ENCODE measurements at regions not wholly inside any gene's neighbourhood (a gene's known extent, or its start where the extent isn't known, plus 50 kb on each side); places are given as distances from the start of the nearest gene placed in this dataset.

DNA sequence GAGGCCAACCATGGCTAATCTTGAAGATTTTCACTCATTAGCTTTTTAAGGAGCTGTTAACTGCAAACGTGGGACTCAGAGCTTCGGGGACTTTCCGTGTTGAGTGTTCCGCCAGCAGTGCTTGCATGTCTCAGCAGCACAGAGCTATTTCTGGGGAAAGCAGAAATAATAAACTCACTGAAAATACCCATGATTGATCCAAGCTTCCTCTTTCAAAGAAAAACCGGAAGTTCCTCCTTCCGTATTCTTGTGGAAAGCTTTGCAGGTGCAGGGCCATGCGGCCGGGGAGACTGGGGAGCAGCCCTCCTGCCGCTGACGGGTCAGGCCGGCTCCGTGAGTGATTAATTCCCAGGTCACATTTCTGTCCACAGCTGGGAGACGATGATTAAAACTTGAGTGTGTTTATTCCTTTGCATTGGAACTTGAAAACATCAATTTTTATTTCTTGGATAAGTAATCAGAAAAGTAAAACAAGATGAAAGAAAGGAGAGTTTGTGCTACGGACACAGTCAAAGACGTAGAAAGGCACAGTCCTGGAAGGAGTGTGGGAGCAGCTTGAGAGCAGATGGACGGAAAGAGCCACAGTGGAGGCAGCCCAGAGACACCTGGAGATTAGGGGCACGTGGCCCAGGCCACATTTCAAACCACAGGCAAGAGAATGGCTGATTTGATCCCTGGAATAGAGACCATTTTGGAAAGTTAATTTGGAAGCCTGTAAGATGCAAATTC lies 54.2 kb upstream of the CTDP1 start:
- DNase-seq: no peak
- Mint-ChIP-seq H3K4me3 (no peak overlapping the region), H3K4me1 (peaks cover 8% of the 10 kb centered on the region), H3K9me3 (no peaks in the 10 kb centered on the region), H3K27me3 (peaks cover 29% of the 10 kb centered on the region), H3K36me3 (no peaks in the 10 kb centered on the region), H3K27ac (no peak overlapping the region)
- CTCF ChIA-PET: interaction anchor here (1.1 to 2.0 kb wide), 2 partner anchors 40 to 245 kb away, joined by 3 to 6 read pairs; no protein-coding TSS in a partner anchor

DNA sequence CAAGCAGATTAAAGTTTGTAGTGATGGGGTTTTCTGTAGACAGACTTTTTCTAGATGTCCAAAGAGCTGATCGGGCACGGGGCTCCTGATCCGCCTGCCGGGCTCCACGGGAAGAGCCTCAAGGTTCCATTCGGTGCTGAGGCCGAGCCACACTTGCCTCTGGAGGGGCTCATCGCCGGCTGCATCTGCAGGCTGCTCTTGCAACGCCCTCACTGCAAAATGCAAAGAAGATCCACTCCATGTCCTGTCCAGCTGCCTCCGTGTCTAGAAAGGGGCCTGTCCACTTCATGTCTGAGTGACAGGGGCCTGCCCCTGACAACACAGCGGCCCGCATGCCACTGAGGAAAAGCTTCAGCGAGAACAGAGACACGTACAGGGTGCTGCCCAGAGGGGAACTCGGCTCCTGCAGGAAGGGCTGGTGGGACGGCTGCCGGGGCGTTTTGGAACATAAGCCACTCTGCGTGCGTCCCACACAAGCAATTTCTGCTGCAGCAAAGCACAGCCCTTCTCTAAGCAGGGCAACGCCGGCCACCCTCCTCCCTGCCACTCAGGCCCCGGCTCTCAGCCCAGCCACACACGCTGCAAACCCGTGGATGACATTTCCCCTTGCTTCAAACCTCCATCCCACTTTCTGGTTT lies 53.6 kb upstream of the CTDP1 start:
- DNase-seq: no peak
- Mint-ChIP-seq H3K4me1 (peaks cover 8% of the 10 kb centered on the region), H3K27ac (no peak overlapping the region), H3K4me3 (no peak overlapping the region), H3K27me3 (peaks cover 29% of the 10 kb centered on the region), H3K36me3 (no peaks in the 10 kb centered on the region), H3K9me3 (peaks cover 3% of the 10 kb centered on the region)
- CTCF ChIA-PET: no interaction called here

DNA sequence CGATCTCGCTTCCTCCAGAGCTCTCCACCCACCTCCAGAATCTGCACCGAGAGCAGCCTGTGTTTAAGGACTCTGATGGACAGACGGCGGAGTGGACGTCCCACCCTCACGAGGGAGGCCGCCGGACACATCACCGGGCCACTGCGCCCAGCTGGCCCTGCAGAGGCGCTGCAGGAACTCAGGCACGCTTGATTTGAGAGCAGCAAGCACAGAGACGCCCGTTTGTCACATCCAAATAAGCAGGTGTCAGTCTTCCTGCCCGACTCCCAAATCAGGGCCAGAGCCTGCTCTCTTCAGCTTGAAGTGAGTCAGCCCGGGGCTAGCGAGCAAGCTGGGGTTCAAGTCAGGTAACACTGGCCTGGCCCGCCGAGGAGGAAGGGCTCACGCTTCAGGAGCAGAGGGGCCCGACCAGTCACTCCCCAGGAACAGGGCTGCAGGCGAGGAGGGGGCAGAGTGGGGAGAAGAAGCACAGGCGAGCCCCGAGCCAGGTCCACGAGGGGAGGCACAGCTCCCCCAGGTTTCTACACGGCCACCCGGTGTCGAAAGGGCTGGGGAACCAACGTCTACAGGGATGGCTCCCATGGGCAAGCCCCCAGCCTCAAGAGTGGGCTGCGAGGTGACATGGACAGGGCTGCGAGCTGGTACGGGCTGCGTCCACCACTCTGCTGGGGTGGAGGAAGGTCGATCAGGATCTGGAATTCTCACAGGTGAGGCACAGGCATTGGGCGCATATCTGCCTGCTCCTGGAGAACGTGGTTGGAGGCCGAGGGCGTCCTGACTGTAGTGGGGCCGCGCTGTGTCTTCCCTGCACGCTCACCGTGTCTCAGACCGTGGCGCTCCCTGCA lies 52.5 kb upstream of the CTDP1 start:
- Mint-ChIP-seq H3K9me3 (peaks cover 3% of the 10 kb centered on the region), H3K4me3 (no peak overlapping the region), H3K27ac (no peak overlapping the region), H3K4me1 (peaks cover 8% of the 10 kb centered on the region), H3K27me3 (peaks cover 29% of the 10 kb centered on the region), H3K36me3 (no peaks in the 10 kb centered on the region)
- no peak for DNase-seq
- CTCF ChIA-PET: no interaction called here

DNA sequence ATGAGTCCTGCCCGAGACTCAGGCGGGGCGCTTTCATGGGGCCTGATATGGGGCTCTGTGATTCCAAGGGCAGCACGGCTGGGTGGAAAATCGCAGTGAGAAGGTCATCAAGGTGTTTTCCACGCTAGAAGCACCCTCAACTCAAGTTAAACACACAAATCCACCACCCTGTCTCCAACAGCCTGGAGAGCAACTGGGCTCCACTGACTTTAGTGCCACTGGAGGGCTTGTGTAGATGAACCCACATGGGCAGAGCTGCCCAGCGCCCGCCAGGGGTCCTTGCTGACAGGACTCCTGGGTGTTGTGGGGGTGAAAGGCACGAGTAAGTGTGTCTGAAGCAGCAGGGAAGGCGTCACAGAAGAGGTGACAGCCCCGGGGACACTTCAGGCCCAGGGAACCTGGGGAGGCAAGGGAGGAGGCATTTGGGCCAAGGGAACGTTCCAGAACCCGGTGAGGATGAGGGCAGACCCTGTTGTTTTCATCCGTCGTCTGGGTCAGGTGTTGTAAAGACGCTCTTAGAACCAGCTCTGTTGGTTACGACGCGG lies 51.8 kb upstream of the CTDP1 start:
- CTCF ChIA-PET: no interaction called here
- peaks cover 8% of the 10 kb centered on the region for H3K4me1 Mint-ChIP-seq
- H3K36me3 Mint-ChIP-seq: no peaks in the 10 kb centered on the region
- H3K27ac Mint-ChIP-seq: no peak overlapping the region
- H3K9me3 Mint-ChIP-seq: peaks cover 3% of the 10 kb centered on the region
- peaks cover 29% of the 10 kb centered on the region for H3K27me3 Mint-ChIP-seq
- no peak overlapping the region for H3K4me3 Mint-ChIP-seq
- no peak for DNase-seq

DNA sequence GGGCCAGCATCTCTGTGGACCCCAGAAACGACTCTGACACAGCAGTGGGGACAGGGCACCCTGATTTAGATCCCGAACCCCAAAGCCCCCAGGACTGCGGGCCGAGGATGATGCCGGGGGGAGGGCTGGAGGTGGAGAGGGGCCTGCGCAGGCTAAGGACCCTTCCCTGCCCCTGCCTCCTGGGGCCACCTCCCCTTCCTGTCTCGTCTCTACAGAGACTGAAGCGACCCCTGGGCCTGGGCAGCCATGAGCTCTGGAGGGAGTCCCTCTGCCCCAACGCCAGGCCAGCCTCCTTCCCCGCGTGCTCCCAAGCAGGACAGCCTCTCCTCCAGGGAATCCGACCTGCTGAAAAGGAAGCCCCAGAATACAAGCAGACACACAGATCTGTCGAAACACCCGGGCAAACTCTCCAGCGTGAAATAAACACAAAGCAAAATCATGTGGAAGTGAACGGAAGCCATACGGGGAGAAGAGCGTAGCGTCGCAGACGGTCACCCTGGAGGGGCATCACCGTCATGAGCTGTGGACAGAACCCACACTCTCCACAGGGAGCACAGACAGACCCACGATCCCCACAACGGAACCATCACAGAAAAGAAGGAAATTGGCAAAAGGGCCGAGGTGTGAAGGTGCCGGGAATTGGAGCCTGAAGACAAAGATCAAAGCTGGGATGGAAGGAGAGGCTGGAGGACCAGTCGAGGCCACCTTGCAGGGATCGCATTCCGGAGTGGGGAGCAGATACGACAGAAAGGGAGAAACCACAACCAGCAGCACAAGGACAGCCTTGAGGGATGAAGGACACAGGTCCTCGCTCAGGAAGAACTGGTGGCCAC lies 51.0 kb upstream of the CTDP1 start:
- H3K36me3 Mint-ChIP-seq: no peaks in the 10 kb centered on the region
- H3K4me1 Mint-ChIP-seq: peaks cover 8% of the 10 kb centered on the region
- DNase-seq: no peak
- H3K27me3 Mint-ChIP-seq: peaks cover 29% of the 10 kb centered on the region
- CTCF ChIA-PET: no interaction called here
- H3K27ac Mint-ChIP-seq: no peak overlapping the region
- peaks cover 7% of the 10 kb centered on the region for H3K9me3 Mint-ChIP-seq
- H3K4me3 Mint-ChIP-seq: no peak overlapping the region

DNA sequence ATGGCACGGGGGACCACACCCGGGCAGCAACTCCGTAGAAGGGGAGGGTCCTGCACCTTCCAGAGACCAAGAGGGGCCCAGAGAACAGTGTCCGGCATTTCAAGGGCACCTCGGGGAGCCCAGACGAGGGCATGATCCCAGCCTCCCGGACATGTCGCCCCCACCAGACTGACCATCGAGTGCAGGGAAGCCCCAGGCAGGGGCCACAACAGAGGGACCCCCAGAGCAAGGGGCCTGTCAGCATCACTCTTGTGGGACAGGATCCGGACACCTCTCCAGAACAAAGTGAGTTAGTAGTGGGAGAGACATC lies 50.4 kb upstream of the CTDP1 start:
- Mint-ChIP-seq H3K27ac (no peak overlapping the region), H3K4me1 (peaks cover 8% of the 10 kb centered on the region), H3K9me3 (peaks cover 11% of the 10 kb centered on the region), H3K36me3 (no peaks in the 10 kb centered on the region), H3K4me3 (no peak overlapping the region), H3K27me3 (peaks cover 29% of the 10 kb centered on the region)
- CTCF ChIA-PET: no interaction called here
- no peak for DNase-seq

DNA sequence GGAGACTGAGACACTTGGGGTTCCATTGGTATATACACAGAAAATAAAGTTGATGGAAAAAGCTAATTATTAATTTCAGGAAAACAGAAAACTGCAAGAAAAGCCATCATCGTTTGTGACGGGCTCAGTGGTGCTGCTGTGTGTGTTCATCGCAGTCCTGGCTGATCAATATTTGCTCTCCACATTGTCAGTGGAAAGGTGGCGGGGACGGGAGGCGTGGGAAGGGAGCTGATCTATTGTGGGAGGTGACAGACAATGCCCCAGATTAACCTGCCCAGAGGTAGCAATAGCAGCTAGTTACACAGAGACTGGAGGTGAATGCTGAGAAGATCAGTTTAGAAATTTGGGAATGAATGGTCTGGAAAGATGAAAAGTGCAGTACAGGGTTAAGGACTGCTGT lies 50.0 kb upstream of the CTDP1 start:
- Mint-ChIP-seq H3K27me3 (peaks cover 28% of the 10 kb centered on the region), H3K36me3 (no peaks in the 10 kb centered on the region), H3K4me3 (no peak overlapping the region), H3K4me1 (peaks cover 6% of the 10 kb centered on the region), H3K9me3 (peaks cover 13% of the 10 kb centered on the region), H3K27ac (no peak overlapping the region)
- no peak for DNase-seq
- CTCF ChIA-PET: no interaction called here
